ENCODE measurements at regions not wholly inside any gene's neighbourhood (a gene's known extent, or its start where the extent isn't known, plus 50 kb on each side); places are given as distances from the start of the nearest gene placed in this dataset.

DNA sequence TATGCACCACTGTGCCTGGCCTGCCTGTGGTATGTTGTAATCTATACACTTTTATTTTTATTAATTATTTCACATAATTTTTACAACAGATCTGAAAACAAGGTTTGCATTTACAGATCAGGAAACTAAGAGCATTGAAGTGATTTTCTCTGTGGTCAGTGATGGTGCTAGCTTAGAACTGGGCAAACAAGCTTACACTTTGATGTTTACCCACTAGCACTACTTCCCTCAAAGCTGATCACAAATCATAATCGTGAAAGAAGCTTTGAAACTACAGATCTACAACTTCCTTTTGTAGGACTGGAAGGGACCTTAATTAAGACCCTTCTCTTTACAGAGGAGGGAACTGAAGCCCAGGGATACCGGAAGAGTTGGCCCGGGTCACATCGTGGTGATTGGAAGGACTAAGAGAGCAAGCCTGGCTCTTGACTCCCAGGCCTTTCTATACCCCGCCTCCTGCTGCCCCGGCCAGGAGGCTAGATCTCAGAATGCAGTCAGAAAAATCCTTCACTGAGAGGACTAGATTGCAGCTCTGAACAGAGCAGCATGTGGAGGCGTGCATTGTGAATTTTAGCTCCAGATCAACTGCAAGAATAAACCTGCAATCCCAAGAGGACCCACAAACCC is 93.7 kb upstream of the ZNF827 start:
- no peak for TF ChIP-seq EZH2phosphoT487 (conservative IDR thresholded peaks at IDR 0.05; ENCODE audit: low read length)
- TF ChIP-seq, protein P1, sequence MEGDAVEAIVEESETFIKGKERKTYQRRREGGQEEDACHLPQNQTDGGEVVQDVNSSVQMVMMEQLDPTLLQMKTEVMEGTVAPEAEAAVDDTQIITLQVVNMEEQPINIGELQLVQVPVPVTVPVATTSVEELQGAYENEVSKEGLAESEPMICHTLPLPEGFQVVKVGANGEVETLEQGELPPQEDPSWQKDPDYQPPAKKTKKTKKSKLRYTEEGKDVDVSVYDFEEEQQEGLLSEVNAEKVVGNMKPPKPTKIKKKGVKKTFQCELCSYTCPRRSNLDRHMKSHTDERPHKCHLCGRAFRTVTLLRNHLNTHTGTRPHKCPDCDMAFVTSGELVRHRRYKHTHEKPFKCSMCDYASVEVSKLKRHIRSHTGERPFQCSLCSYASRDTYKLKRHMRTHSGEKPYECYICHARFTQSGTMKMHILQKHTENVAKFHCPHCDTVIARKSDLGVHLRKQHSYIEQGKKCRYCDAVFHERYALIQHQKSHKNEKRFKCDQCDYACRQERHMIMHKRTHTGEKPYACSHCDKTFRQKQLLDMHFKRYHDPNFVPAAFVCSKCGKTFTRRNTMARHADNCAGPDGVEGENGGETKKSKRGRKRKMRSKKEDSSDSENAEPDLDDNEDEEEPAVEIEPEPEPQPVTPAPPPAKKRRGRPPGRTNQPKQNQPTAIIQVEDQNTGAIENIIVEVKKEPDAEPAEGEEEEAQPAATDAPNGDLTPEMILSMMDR (IDR thresholded peaks at IDR 0.05; ENCODE audit: insufficient read depth, low read length, poor library complexity, severe bottlenecking): no peak
- peak overlapping the region; percentile 86 for H3K4me2 ChIP-seq (ENCODE audit: low read depth, low read length, poor library complexity, severe bottlenecking)

DNA sequence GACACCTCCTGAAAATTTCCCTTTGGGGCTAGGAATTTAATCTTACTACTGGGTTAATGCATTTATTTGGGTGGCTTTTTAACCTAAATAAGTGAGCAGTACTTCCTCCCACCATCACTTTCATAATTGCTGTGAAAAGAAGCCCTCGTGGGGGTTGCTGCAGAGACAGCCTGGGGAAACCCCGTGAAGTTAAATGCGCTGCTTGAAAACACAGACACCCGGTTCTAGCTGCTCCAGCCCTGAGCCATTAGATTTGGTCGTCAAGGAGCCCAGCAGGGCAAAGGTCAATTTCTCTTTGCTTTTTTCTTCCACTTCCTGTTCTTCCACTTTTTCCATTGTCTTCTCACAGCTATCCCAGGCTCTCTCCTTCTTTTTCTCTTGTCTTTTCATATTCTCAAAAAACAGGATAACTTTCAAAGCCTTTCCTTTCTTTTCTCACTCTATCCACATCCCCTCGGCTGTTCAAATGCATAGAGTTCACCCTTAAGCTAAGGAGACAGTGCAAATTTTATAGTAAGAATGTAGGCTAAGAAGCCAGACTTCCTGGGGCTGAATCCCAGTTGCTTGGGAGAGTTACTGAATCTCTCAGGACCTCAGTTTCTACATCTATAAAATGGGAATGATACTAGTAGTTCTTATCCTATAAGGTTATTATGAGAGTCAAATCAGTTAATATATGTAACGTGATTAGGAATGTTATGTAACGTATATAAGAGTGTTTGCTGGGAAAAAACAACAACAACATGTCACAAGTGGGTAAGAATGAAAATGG is 91.5 kb upstream of the ZNF827 start:
- no peaks in the 10 kb centered on the region for H3K9me2 ChIP-seq (replicated peaks; ENCODE audit: insufficient read depth, low read length)
- H3F3A ChIP-seq (ENCODE audit: insufficient read depth): peaks cover 22% of the 10 kb centered on the region
- H3K4me2 ChIP-seq (ENCODE audit: low read depth, low read length, poor library complexity, severe bottlenecking): peak overlapping the region; percentile 86
- H3K27ac ChIP-seq (ENCODE audit: low read depth, low read length): peak overlapping the region; percentile 94
- peak overlapping the region; percentile 44 for H3K4me3 ChIP-seq (ENCODE audit: insufficient read depth, low read length, poor library complexity, severe bottlenecking)
- 0 out of 2 replicates have a peak, but pooled peaks cover 5% of the 10 kb centered on the region for H3K79me2 ChIP-seq (ENCODE audit: insufficient read depth, low read length)
- no peaks in the 10 kb centered on the region for H3K9me3 ChIP-seq (ENCODE audit: insufficient read depth, low read length)
- H3K27me3 ChIP-seq (ENCODE audit: low read length): no peaks in the 10 kb centered on the region
- TF ChIP-seq EZH2phosphoT487 (conservative IDR thresholded peaks at IDR 0.05; ENCODE audit: low read length): no peak
- TF ChIP-seq, protein P1 (IDR thresholded peaks at IDR 0.05; ENCODE audit: insufficient read depth, low read length, poor library complexity, severe bottlenecking): no peak
- H3K36me3 ChIP-seq (ENCODE audit: low read length): no peaks in the 10 kb centered on the region
- H4K20me1 ChIP-seq (ENCODE audit: low read depth, low read length): no peaks in the 10 kb centered on the region
- peak overlapping the region; percentile 58 for H2AFZ ChIP-seq (ENCODE audit: low read depth, low read length, severe bottlenecking)
- H3K9ac ChIP-seq (ENCODE audit: low read length): peak overlapping the region; percentile 65

More for the DNA sequence above, 93.7 kb upstream of the ZNF827 start:
- no peaks in the 10 kb centered on the region for H3K36me3 ChIP-seq (ENCODE audit: low read length)
- H3K27me3 ChIP-seq (ENCODE audit: low read length): no peaks in the 10 kb centered on the region
- H3K9me3 ChIP-seq (ENCODE audit: insufficient read depth, low read length): no peaks in the 10 kb centered on the region
- peak overlapping the region; percentile 34 for H3K9ac ChIP-seq (ENCODE audit: low read length)
- H4K20me1 ChIP-seq (ENCODE audit: low read depth, low read length): no peaks in the 10 kb centered on the region
- H3F3A ChIP-seq (ENCODE audit: insufficient read depth): peaks cover 35% of the 10 kb centered on the region
- H3K4me3 ChIP-seq (ENCODE audit: insufficient read depth, low read length, poor library complexity, severe bottlenecking): no peak overlapping the region
- no peaks in the 10 kb centered on the region for H3K9me2 ChIP-seq (replicated peaks; ENCODE audit: insufficient read depth, low read length)
- no peak overlapping the region for H2AFZ ChIP-seq (ENCODE audit: low read depth, low read length, severe bottlenecking)
- peak overlapping the region; percentile 94 for H3K27ac ChIP-seq (ENCODE audit: low read depth, low read length)
- H3K79me2 ChIP-seq (ENCODE audit: insufficient read depth, low read length): 0 out of 2 replicates have a peak, but pooled peaks cover 3% of the 10 kb centered on the region

DNA sequence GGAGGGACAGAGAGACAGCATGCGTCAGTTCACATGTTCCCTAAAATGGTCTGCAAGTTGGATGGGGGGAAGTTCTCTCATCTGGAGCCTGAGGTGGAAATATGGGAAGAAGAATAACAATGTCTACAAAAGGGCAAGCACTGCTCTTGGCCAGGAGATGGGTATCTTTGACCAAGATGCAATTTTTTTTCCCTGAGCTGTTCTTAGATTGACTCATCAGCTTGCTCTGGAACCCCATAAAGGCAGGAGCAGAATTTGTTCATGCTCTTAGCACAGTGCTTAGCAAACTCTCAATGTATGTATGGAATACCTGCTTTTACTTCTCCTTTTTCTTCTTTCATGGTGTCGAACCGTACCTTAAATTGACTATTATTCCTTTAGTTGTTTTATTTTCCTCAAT is 90.5 kb upstream of the ZNF827 start:
- no peak for TF ChIP-seq EZH2phosphoT487 (conservative IDR thresholded peaks at IDR 0.05; ENCODE audit: low read length)
- TF ChIP-seq, protein P1 (IDR thresholded peaks at IDR 0.05; ENCODE audit: insufficient read depth, low read length, poor library complexity, severe bottlenecking): no peak
- peak overlapping the region; percentile 86 for H3K4me2 ChIP-seq (ENCODE audit: low read depth, low read length, poor library complexity, severe bottlenecking)
- H3F3A ChIP-seq (ENCODE audit: insufficient read depth): peaks cover 22% of the 10 kb centered on the region
- 0 out of 2 replicates have a peak, but pooled peaks cover 9% of the 10 kb centered on the region for H3K79me2 ChIP-seq (ENCODE audit: insufficient read depth, low read length)
- no peaks in the 10 kb centered on the region for H3K9me2 ChIP-seq (replicated peaks; ENCODE audit: insufficient read depth, low read length)
- H2AFZ ChIP-seq (ENCODE audit: low read depth, low read length, severe bottlenecking): no peak overlapping the region
- H3K4me3 ChIP-seq (ENCODE audit: insufficient read depth, low read length, poor library complexity, severe bottlenecking): no peak overlapping the region
- H3K9ac ChIP-seq (ENCODE audit: low read length): peak overlapping the region; percentile 65
- H3K36me3 ChIP-seq (ENCODE audit: low read length): no peaks in the 10 kb centered on the region
- H3K27me3 ChIP-seq (ENCODE audit: low read length): no peaks in the 10 kb centered on the region
- H3K27ac ChIP-seq (ENCODE audit: low read depth, low read length): peak overlapping the region; percentile 94
- H4K20me1 ChIP-seq (ENCODE audit: low read depth, low read length): no peaks in the 10 kb centered on the region
- H3K9me3 ChIP-seq (ENCODE audit: insufficient read depth, low read length): no peaks in the 10 kb centered on the region

All from SU-DHL-6 (cell line).